Activated T-cell treated with anti-CD3 and anti-CD28 coated beads, Interleukin-2, amount 50 U/mL, for 24 hours (primary cell): ENCODE measurements at regions not wholly inside any gene's neighbourhood (a gene's known extent, or its start where the extent isn't known, plus 50 kb on each side); places are given as distances from the start of the nearest gene placed in this dataset.

Source experiments
- DNase-seq: peaks from one replicate; pipeline ENCODE4 v3.0.0-alpha.2; 2020
- H3K27ac Mint-ChIP-seq: 2 replicates; pipeline ENCODE4 v1.8.0; 2020; ENCODE audit warnings: mild to moderate bottlenecking, mixed read lengths
- H3K27me3 Mint-ChIP-seq: 2 replicates; pipeline ENCODE4 v1.8.0; 2020; ENCODE audit warnings: mixed read lengths
- H3K36me3 Mint-ChIP-seq: 2 replicates; pipeline ENCODE4 v1.8.0; 2020; ENCODE audit warnings: low read depth, mixed read lengths
- H3K4me1 Mint-ChIP-seq: 2 replicates; pipeline ENCODE4 v1.8.0; 2020; ENCODE audit warnings: low read depth, mixed read lengths
- H3K4me3 Mint-ChIP-seq: 2 replicates; pipeline ENCODE4 v1.8.0; 2020; ENCODE audit warnings: mild to moderate bottlenecking, moderate library complexity, mixed read lengths
- H3K9me3 Mint-ChIP-seq: 2 replicates; pipeline ENCODE4 v1.8.0; 2020; ENCODE audit warnings: mixed read lengths

DNA sequence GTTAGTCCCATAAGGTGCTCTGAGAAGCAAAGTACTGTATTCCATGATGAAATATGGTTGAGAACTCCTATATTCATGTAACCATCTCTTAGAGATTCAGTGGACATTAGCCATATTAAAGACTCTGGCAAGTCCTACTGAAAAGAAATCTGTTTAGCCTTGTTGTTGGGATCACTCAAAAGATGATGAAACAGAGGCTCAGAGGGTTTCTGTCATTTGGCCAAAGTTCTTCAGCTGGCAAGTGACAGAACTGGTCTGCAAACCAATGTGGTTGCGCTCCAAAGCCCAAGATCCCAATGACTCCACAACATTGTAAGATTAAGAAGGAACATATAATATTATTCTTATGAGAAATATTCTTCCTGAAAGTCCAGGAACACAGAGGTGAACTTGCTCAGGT lies 462.9 kb downstream of the ACTL7B start:
- no peak overlapping the region for H3K4me3 Mint-ChIP-seq
- no peaks in the 10 kb centered on the region for H3K36me3 Mint-ChIP-seq
- H3K4me1 Mint-ChIP-seq = no peaks in the 10 kb centered on the region
- H3K9me3 Mint-ChIP-seq = peaks cover 4% of the 10 kb centered on the region
- H3K27ac Mint-ChIP-seq = no peak overlapping the region
- H3K27me3 Mint-ChIP-seq = no peaks in the 10 kb centered on the region
- DNase-seq = no peak

DNA sequence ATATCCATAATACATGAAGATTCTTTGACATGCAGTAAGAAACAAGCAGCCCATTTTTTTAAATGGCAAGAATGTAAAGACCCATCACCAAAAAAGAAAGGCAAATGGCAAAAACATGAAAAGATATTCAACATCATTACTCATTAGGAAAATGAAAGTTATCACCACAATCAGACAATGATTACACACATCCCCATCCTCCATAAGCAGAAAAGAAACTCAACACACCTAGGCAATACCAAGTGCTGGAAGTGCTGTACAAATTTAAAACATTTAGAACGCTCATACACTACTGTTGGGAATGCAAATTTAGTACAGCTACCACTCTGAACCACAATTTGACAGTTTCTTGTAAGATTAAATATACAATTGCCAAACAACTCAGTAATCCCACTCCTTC lies 466.7 kb downstream of the ACTL7B start:
- H3K27ac Mint-ChIP-seq = no peak overlapping the region
- H3K4me3 Mint-ChIP-seq = no peak overlapping the region
- peaks cover 2% of the 10 kb centered on the region for H3K27me3 Mint-ChIP-seq
- H3K4me1 Mint-ChIP-seq = no peaks in the 10 kb centered on the region
- DNase-seq = no peak
- H3K36me3 Mint-ChIP-seq = no peaks in the 10 kb centered on the region
- peaks cover 3% of the 10 kb centered on the region for H3K9me3 Mint-ChIP-seq

DNA sequence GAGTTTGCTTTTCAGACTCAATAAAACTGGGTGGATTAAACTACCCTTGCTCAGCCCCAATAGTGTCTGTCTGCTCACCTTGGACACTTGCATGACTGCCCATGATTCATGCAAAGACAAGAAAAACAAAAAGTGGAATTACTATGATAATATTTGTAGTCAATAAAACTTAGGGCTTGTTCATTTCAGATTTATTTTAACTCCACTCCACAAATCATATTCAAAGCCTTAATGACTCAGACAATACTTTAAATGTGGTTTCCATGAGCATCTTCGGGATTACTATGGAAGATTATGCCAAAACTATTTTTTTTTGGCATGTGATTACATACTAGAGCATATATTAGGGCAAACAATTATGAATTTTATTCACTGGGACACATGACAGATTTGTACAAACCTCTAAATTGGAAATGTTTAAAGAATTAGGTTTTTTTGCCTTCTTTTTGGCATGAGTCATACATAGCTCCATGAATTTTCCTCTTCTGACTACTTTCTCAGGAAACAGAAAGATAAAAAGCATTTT lies 468.9 kb downstream of the ACTL7B start:
- Mint-ChIP-seq H3K36me3 (no peaks in the 10 kb centered on the region), H3K27me3 (peaks cover 2% of the 10 kb centered on the region), H3K9me3 (peaks cover 3% of the 10 kb centered on the region), H3K4me1 (no peaks in the 10 kb centered on the region), H3K27ac (no peak overlapping the region), H3K4me3 (no peak overlapping the region)
- DNase-seq = no peak

DNA sequence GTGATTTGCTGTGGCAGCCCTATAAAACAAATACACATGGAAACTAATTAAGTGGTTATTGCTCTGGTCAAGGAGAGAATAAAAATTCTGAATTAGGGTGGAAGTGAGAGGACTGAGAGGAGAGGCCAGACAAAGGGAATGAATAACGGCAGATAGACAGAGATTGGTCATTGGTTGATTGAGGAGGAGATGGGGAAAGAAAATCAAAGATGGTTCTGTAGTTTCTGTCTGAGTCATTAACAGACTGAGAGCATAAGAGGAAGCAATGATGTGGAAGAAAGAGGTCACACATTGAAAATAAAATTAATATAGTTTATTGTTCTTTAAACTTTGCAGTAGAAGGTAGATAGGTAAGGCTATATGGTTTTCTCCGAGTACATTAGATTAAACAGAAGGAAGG lies 469.8 kb downstream of the ACTL7B start:
- no peak for DNase-seq
- Mint-ChIP-seq H3K27me3 (peaks cover 2% of the 10 kb centered on the region), H3K4me1 (no peaks in the 10 kb centered on the region), H3K9me3 (peaks cover 3% of the 10 kb centered on the region), H3K36me3 (no peaks in the 10 kb centered on the region), H3K4me3 (no peak overlapping the region), H3K27ac (no peak overlapping the region)

DNA sequence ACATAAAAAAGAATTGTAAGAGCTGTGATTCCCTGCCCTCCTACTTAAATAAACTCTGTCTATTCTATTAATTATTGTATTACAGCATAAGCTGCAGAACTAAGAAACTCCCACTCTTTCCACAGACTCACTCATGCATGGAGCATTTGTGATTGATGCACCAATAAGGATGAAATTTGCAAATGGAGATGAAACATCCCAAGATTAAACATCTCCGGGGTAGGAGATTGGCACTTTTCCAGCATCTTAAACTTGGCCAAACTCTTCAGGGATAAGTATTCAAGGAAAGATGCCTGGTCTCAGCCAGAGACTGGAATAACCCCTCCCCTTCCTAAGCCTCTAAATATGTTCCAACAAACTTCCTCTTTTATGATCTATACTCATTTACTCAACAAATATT lies 472.0 kb downstream of the ACTL7B start:
- Mint-ChIP-seq H3K4me3 (no peak overlapping the region), H3K36me3 (no peaks in the 10 kb centered on the region), H3K27ac (no peak overlapping the region), H3K9me3 (peaks cover 3% of the 10 kb centered on the region), H3K27me3 (peaks cover 2% of the 10 kb centered on the region), H3K4me1 (no peaks in the 10 kb centered on the region)
- DNase-seq = no peak

DNA sequence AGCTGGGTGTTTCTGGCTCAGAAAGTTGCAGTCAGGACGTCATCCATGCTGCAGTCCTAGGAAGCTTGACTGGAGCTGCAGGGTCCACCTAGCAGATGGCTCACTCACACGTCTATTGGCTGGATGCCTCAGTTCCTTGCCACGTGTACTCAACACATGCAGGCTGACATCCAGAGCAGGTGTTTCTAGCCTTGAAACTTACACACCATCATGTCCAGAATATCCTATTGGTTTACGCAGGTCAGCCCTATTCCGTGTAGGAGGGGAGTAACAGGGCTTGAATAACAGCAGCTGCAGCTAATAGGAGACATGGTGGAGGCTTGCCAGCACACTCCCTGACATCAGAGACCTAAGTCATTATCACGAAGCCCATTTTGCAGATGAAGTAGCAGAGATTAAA lies 473.5 kb downstream of the ACTL7B start:
- Mint-ChIP-seq H3K36me3 (no peaks in the 10 kb centered on the region), H3K27ac (no peak overlapping the region), H3K4me1 (no peaks in the 10 kb centered on the region), H3K9me3 (peaks cover 6% of the 10 kb centered on the region), H3K4me3 (no peak overlapping the region), H3K27me3 (peaks cover 2% of the 10 kb centered on the region)
- DNase-seq = no peak

DNA sequence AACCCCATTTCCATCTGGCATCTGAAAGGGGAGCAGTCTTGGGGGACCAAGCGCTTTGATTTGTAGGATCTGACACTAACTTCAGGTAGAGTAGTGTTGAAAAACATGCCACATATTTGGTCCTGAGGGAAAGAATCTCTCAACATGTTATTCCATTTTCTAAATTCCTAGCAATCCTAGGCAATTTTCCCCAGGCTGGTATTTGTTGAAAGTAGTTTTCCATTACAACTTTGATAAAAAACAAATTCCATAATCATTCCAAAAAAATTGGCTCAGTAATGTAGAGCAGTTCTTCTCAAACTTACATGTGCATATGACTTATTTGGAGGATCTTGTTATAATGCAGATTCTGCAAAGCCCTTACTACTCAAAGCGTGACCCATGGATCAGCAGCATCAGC lies 477.9 kb downstream of the ACTL7B start:
- Mint-ChIP-seq H3K9me3 (peaks cover 21% of the 10 kb centered on the region), H3K36me3 (no peaks in the 10 kb centered on the region), H3K27me3 (no peaks in the 10 kb centered on the region), H3K27ac (no peak overlapping the region), H3K4me3 (no peak overlapping the region), H3K4me1 (no peaks in the 10 kb centered on the region)
- no peak for DNase-seq

DNA sequence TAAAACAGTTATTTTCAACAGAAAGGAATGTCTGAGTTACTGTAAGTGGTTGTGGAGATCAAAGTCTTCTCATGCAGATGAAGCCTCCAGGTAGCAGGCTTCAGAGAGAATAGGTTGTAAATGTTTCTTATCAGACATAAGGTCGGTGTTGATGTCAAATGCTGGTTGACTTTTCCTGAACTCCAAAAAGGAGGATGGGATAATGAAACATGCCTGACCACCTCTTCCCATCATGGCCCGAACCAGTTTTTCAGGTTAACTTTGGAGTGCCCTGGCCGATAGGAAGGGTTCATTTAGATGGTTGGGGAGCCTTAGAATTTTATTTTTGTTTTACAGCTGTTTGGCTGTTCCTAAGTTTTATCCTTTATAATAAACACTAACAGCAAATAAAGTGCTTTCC lies 478.4 kb downstream of the ACTL7B start:
- Mint-ChIP-seq H3K36me3 (no peaks in the 10 kb centered on the region), H3K27me3 (no peaks in the 10 kb centered on the region), H3K4me3 (no peak overlapping the region), H3K27ac (no peak overlapping the region), H3K9me3 (peaks cover 25% of the 10 kb centered on the region), H3K4me1 (no peaks in the 10 kb centered on the region)
- DNase-seq = no peak

DNA sequence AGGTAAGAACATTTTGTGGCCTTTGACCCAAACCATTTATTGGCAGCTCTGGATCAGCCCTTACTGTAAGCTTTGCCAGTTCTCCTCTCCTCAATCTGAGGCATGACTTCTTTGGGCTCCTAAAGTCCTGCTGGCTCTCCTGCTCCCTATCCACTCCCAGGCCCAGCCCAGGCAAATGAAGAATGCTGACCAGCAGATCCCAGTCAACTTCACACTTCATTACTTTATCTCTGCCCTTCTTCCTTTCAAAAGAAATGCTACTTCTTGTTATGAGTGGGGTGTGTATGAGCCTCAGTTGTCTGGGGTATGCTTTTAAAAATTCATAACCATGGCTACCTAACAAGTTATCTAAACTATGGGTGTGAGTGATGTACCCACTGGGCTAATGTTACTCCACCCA lies 479.6 kb downstream of the ACTL7B start:
- DNase-seq = no peak
- Mint-ChIP-seq H3K4me1 (no peaks in the 10 kb centered on the region), H3K4me3 (no peak overlapping the region), H3K27ac (no peak overlapping the region), H3K27me3 (no peaks in the 10 kb centered on the region), H3K36me3 (no peaks in the 10 kb centered on the region), H3K9me3 (peaks cover 33% of the 10 kb centered on the region)

DNA sequence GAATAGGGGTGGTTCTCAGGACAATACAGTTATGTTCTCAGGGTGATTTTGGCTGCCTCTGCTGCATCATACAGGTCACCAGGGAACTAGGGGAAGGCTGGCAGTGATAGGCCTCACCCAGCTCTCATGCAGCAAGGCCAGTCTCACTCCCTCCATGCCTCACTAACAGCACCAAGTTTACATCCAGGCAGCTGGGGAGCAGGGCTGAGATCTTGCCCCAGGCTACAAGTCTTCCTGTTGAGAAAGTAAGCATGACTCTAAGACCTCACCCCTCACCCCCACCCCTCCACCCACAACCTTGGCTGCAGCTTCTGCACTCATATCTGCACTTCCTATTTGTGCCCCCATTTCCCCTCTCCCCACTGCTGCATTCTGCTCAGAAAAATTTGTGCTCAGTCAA lies 481.2 kb downstream of the ACTL7B start:
- H3K4me1 Mint-ChIP-seq = no peaks in the 10 kb centered on the region
- H3K4me3 Mint-ChIP-seq = no peak overlapping the region
- H3K9me3 Mint-ChIP-seq = peaks cover 38% of the 10 kb centered on the region

DNA sequence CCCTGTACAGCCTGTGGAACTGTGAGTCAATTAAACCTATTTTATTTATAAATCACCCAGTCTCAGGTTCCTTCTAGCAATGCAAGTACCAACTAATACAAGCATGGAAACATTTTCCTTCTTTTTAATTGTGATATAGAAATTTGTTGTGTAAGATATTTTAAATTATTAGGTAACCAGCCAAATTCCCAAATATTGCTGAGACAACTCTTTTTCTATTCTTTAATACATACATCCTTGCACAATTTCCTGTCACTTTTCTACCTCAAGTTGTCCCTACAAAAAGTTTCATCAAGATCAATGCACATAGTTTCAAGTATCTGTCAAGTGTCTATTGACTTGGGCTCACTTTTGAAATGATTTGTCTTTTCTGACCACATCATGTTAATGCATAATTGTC lies 488.6 kb downstream of the ACTL7B start:
- Mint-ChIP-seq H3K4me1 (no peaks in the 10 kb centered on the region), H3K36me3 (no peaks in the 10 kb centered on the region), H3K4me3 (no peak overlapping the region), H3K9me3 (peaks cover 26% of the 10 kb centered on the region), H3K27me3 (no peaks in the 10 kb centered on the region), H3K27ac (no peak overlapping the region)
- no peak for DNase-seq

More for the DNA sequence above, 481.2 kb downstream of the ACTL7B start:
- DNase-seq = no peak
- Mint-ChIP-seq H3K27ac (no peak overlapping the region), H3K36me3 (no peaks in the 10 kb centered on the region), H3K27me3 (no peaks in the 10 kb centered on the region)

DNA sequence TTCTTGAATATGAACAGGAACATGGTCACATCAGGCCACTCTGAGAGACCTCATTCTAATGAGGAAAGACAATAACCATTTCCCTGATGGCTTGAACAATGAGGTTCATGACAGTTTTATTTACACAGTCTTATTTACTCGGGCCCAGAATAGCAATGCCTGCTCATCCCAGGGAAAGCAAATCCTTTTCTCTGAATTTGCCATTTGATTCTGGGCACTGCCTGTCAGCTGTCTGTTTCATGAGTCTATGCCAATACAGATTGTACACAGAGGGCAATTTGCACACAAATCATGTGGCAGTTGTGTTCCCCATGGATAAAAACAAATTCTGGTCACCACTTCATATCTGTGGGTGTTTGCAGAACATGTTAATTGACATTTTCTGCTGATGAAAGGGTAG lies 492.5 kb downstream of the ACTL7B start:
- no peaks in the 10 kb centered on the region for H3K27me3 Mint-ChIP-seq
- DNase-seq = no peak
- no peaks in the 10 kb centered on the region for H3K36me3 Mint-ChIP-seq
- H3K4me1 Mint-ChIP-seq = no peaks in the 10 kb centered on the region
- no peak overlapping the region for H3K4me3 Mint-ChIP-seq
- H3K9me3 Mint-ChIP-seq = peaks cover 12% of the 10 kb centered on the region
- H3K27ac Mint-ChIP-seq = no peak overlapping the region

DNA sequence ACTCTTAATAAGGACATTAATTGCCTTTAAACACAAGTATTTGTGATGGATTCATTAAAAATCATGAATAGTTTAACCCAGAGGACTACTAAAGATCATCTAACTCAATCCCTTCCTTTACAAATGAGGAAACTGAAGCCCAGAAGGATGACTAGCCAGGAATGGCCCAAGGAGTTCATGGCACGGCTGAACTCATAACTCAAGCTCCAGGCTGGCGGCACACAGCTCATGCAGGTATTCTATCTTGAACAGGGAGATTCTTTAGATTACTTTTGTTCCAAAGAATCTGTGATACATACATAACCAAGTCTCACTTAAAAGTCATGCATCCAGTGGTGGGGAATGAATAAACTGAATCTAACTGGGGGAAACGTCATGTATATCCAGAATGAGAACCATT lies 495.5 kb downstream of the ACTL7B start:
- peaks cover 7% of the 10 kb centered on the region for H3K9me3 Mint-ChIP-seq
- H3K27ac Mint-ChIP-seq = no peak overlapping the region
- H3K4me1 Mint-ChIP-seq = no peaks in the 10 kb centered on the region
- no peaks in the 10 kb centered on the region for H3K27me3 Mint-ChIP-seq
- H3K36me3 Mint-ChIP-seq = no peaks in the 10 kb centered on the region
- H3K4me3 Mint-ChIP-seq = no peak overlapping the region
- DNase-seq = no peak

DNA sequence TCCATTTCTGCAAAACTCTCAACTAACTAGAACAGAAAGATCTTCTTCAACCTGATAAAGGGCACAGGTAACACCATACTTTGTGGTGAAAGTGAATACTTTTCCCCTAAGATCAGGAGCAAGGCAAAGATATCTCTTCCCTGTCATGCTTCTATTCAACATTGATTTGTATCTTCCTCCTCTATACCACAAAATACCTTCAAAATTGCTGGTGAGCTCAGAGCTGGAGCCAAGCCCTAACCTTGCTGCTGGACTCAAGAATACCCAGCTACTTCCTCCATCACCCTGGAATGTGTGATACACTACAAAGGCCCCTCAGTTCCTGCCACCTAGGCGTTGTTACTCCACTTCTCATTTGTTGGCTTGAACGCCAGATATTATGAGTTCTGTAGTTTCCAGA lies 499.0 kb downstream of the ACTL7B start:
- peaks cover 5% of the 10 kb centered on the region for H3K9me3 Mint-ChIP-seq
- no peaks in the 10 kb centered on the region for H3K4me1 Mint-ChIP-seq
- DNase-seq = no peak
- H3K36me3 Mint-ChIP-seq = no peaks in the 10 kb centered on the region
- no peaks in the 10 kb centered on the region for H3K27me3 Mint-ChIP-seq
- H3K4me3 Mint-ChIP-seq = no peak overlapping the region
- H3K27ac Mint-ChIP-seq = no peak overlapping the region

DNA sequence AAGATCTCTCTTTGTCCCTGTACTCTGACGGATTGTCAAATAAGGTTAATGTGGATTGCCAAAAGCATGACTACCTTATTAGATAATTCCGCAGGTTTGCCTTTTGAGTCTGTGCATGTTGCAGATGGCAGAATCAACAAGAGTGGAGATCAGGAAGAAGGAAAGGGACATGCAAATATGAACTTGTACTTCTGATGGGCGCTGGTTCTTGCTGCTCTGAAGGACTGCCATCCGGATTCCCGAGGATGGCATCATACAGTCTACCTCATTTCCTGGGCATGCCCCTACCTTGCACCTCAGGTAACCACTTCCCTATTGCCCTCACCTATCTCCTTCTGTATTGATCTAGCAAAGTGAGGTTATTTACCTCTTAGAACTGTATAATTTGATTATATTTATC lies 504.2 kb downstream of the ACTL7B start:
- DNase-seq = no peak
- no peak overlapping the region for H3K4me3 Mint-ChIP-seq
- peaks cover 5% of the 10 kb centered on the region for H3K9me3 Mint-ChIP-seq
- H3K27me3 Mint-ChIP-seq = no peaks in the 10 kb centered on the region
- H3K36me3 Mint-ChIP-seq = no peaks in the 10 kb centered on the region
- H3K27ac Mint-ChIP-seq = no peak overlapping the region
- H3K4me1 Mint-ChIP-seq = no peaks in the 10 kb centered on the region

DNA sequence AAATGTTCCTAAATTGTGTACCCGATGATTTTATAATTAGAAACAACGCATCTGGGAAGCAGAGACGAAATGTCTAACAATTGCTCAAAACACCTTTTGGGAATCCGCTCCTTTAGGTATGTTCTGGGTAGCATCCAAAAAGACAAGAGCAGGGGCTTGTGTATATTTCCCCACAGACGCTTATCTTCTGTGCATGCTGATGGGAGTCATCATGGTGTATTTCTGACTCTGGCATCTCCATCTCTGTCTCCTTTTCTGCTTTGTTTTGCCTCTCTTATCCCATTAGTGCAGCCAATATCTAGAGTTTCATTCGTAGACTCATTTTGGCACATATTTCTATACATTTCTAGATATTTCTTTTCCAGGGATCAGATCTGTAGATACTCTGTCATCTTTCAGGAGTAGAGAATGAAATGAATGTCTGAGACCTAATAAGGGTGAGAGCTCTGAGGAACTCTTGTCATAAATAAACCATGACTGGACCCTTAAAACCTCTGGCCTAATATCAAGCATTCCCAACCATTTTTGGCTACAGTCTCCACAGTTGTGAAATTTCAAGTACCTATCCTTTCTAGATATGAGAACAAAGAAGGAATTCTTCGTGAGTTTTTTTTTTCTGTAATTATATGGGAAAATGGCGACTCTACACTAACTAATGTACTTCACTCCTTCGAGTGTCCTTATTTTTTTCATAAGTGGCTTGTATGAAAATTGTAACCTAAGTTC lies 508.2 kb downstream of the ACTL7B start:
- no peak overlapping the region for H3K4me3 Mint-ChIP-seq
- H3K27me3 Mint-ChIP-seq = no peaks in the 10 kb centered on the region
- DNase-seq = no peak
- H3K27ac Mint-ChIP-seq = no peak overlapping the region
- no peaks in the 10 kb centered on the region for H3K4me1 Mint-ChIP-seq
- peaks cover 3% of the 10 kb centered on the region for H3K9me3 Mint-ChIP-seq
- no peaks in the 10 kb centered on the region for H3K36me3 Mint-ChIP-seq
